Thyroid gland (tissue), 4 donors: ENCODE measurements at regions not wholly inside any gene's neighbourhood (a gene's known extent, or its start where the extent isn't known, plus 50 kb on each side); places are given as distances from the start of the nearest gene placed in this dataset.

Source experiments
- DNase-seq, 2 donors: peaks; one replicate each; pipeline ENCODE4 v3.0.0-alpha.2; 2019
- H3K27ac ChIP-seq, 3 donors: fragments of 200-600 bp; sonication (generic); 1 replicate in 2 of 3; 2 replicates in 1 of 3; pipeline ENCODE4 v1.5.1; 2016 to 2019; ENCODE audit warnings: mild to moderate bottlenecking in 1 of 3, moderate library complexity in 1 of 3
- H3K27me3 ChIP-seq: fragments of 200-600 bp; sonication (generic); one replicate; pipeline ENCODE4 v1.5.1; 2019
- H3K36me3 ChIP-seq, 2 donors: fragments of 200-600 bp; sonication (generic); one replicate each; pipeline ENCODE4 v1.5.1; 2016 to 2019
- H3K4me1 ChIP-seq, 2 donors: fragments of 200-600 bp; sonication (generic); one replicate each; pipeline ENCODE4 v1.5.1; 2017 to 2019
- H3K4me3 ChIP-seq, 3 donors: fragments of 200-600 bp; sonication (generic); replicated peaks in 1 of 3; 1 replicate in 2 of 3; 2 replicates in 1 of 3; pipeline ENCODE4 v1.5.1; 2016; ENCODE audit warnings: mild to moderate bottlenecking in 1 of 3
- H3K9me3 ChIP-seq: fragments of 200-600 bp; sonication (generic); one replicate; pipeline ENCODE4 v1.5.1; 2017
- CTCF ChIP-seq, 6 experiments: fragments of 200-600 bp in 3 of 6; fragments of 450-650 bp in 3 of 6; sonication (generic) in 3 of 6; IDR thresholded peaks; one replicate each; pipeline ENCODE4 v1.5.1; 2016 to 2019; ENCODE audit warnings: antibody characterized with exemption in 6 of 6, mild to moderate bottlenecking in 2 of 6, inconsistent platforms in 1 of 6, moderate library complexity in 1 of 6
- POLR2A ChIP-seq, 2 donors: fragments of 450-650 bp; IDR thresholded peaks; one replicate each; pipeline ENCODE4 v1.6.1; 2017; ENCODE audit warnings: antibody characterized with exemption in 2 of 2, mild to moderate bottlenecking in 2 of 2, moderate library complexity in 1 of 2
- WGBS, 2 donors: methylation state at CpG; one replicate each; pipeline ENCODE4 v1.1.5; 2017; 5-methylcytosine and 5-hydroxymethylcytosine counted together
- intact Hi-C: fragments of 100-400 bp; cut with DNase I; formaldehyde crosslinking; loops from one replicate; pipeline ENCODE4 v1.15.1; 2023

GRCh38 chr4:184309241-184310170 lies 91.8 kb upstream of the ENPP6 start:
- Histone ChIP-seq H3K27me3 (no peaks in the 10 kb centered on the region), H3K4me3 (no peak overlapping the region), H3K9me3 (no peaks in the 10 kb centered on the region), H3K4me1 (peaks cover 8% of the 10 kb centered on the region in 2 donors), H3K27ac (no peak overlapping the region), H3K36me3 (no peaks in the 10 kb centered on the region)
- TF ChIP-seq POLR2A (IDR thresholded peaks at IDR 0.05) (no peak), CTCF (IDR thresholded peaks at IDR 0.05) (no peak)
- intact Hi-C loops = no loop called here
- DNase-seq = no peak
- 95% methylated on average over 11 of the region's 11 CpGs for WGBS, 2 donors

- H3K27me3 ChIP-seq = no peaks in the 10 kb centered on the region
- WGBS, 2 donors = 81 to 91% methylated on average over 3 of the region's 3 CpGs
- DNase-seq = no peak
- H3K4me3 ChIP-seq = no peak overlapping the region
- H3K9me3 ChIP-seq = no peaks in the 10 kb centered on the region
- no peak overlapping the region for H3K27ac ChIP-seq
- intact Hi-C loops = no loop called here
- H3K4me1 ChIP-seq = peaks cover 8% of the 10 kb centered on the region in 2 donors
- no peaks in the 10 kb centered on the region for H3K36me3 ChIP-seq
- no peak for TF ChIP-seq CTCF (IDR thresholded peaks at IDR 0.05)
- no peak for TF ChIP-seq POLR2A (IDR thresholded peaks at IDR 0.05)
These were observed 89.3 kb upstream of the ENPP6 start for GRCh38 chr4:184306949-184307348.

- intact Hi-C loops = no loop called here
- Histone ChIP-seq H3K4me3 (no peak overlapping the region), H3K27me3 (no peaks in the 10 kb centered on the region), H3K36me3 (no peaks in the 10 kb centered on the region), H3K9me3 (no peaks in the 10 kb centered on the region), H3K27ac (no peak overlapping the region), H3K4me1 (peaks cover 8% of the 10 kb centered on the region in 2 donors)
- TF ChIP-seq CTCF (IDR thresholded peaks at IDR 0.05) (no peak), POLR2A (IDR thresholded peaks at IDR 0.05) (no peak)
- 63 to 83% methylated on average over 1 of the region's 1 CpG for WGBS, 2 donors
- DNase-seq = no peak
These were observed 88.8 kb upstream of the ENPP6 start for GRCh38 chr4:184306470-184306869.

- Histone ChIP-seq H3K27ac (no peak overlapping the region), H3K36me3 (no peaks in the 10 kb centered on the region), H3K9me3 (no peaks in the 10 kb centered on the region), H3K4me3 (no peak overlapping the region), H3K27me3 (no peaks in the 10 kb centered on the region), H3K4me1 (no peaks in the 10 kb centered on the region)
- WGBS, 2 donors = 97 to 100% methylated on average over 6 of the region's 6 CpGs
- no peak for DNase-seq
- TF ChIP-seq POLR2A (IDR thresholded peaks at IDR 0.05) (no peak), CTCF (IDR thresholded peaks at IDR 0.05) (no peak)
- intact Hi-C loops = no loop called here
These were observed 83.1 kb upstream of the ENPP6 start for GRCh38 chr4:184300816-184301215.

GRCh38 chr4:184298254-184298653 lies 80.6 kb upstream of the ENPP6 start:
- TF ChIP-seq CTCF (IDR thresholded peaks at IDR 0.05) (no peak), POLR2A (IDR thresholded peaks at IDR 0.05) (no peak)
- 71 to 72% methylated on average over 3 of the region's 3 CpGs for WGBS, 2 donors
- H3K4me1 ChIP-seq = no peaks in the 10 kb centered on the region
- intact Hi-C loops = no loop called here
- no peak overlapping the region for H3K4me3 ChIP-seq
- no peak overlapping the region for H3K27ac ChIP-seq
- no peaks in the 10 kb centered on the region for H3K27me3 ChIP-seq
- no peaks in the 10 kb centered on the region for H3K9me3 ChIP-seq
- DNase-seq = no peak
- no peaks in the 10 kb centered on the region for H3K36me3 ChIP-seq
